ENCODE measurements at regions not wholly inside any gene's neighbourhood (a gene's known extent, or its start where the extent isn't known, plus 50 kb on each side); places are given as distances from the start of the nearest gene placed in this dataset.
"Not testable (repeated sequence)": the region's sequence is repeated elsewhere in the genome, so short reads cannot be mapped to it uniquely, and the experiment has no call there.

GRCh38 chr14:41000350-41000749, 606.3 kb upstream of the LRFN5 start:
- peaks cover 9% of the 10 kb centered on the region for H3K9me3 Mint-ChIP-seq
- H3K4me1 Mint-ChIP-seq (ENCODE audit: low read depth) = no peaks in the 10 kb centered on the region
- H3K36me3 Mint-ChIP-seq (ENCODE audit: low read depth) = no peaks in the 10 kb centered on the region
- no peaks in the 10 kb centered on the region for H3K27me3 Mint-ChIP-seq
- H3K27ac Mint-ChIP-seq = no peak overlapping the region
- no peak overlapping the region for H3K4me3 Mint-ChIP-seq

DNA sequence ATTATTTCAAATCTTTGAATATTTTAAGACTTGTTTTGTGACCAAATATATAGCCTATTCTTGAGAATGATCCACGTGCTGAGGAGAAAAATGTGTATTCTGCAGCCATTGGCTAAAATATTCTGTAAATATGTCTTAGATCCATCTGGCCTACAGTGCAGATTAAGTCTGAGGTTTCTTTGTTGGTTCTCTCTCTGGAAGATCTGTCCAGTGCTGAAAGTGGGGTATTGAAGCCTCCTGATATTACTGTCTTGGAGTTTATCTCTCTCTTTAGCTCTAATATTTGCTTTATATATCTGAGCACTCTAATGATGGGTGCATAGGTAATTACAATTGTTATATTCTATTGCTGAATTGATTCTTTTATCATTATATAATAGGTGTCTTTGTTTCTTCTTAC, 617.4 kb upstream of the LRFN5 start:
- Mint-ChIP-seq H3K27ac (no peak overlapping the region), H3K9me3 (peaks cover 18% of the 10 kb centered on the region), H3K36me3 (ENCODE audit: low read depth) (no peaks in the 10 kb centered on the region), H3K27me3 (no peaks in the 10 kb centered on the region), H3K4me1 (ENCODE audit: low read depth) (no peaks in the 10 kb centered on the region), H3K4me3 (no peak overlapping the region)

GRCh38 chr14:40987481-40987880, 619.2 kb upstream of the LRFN5 start:
- Mint-ChIP-seq H3K27ac (no peak overlapping the region), H3K4me1 (ENCODE audit: low read depth) (no peaks in the 10 kb centered on the region), H3K4me3 (no peak overlapping the region), H3K9me3 (peaks cover 18% of the 10 kb centered on the region), H3K36me3 (ENCODE audit: low read depth) (no peaks in the 10 kb centered on the region), H3K27me3 (no peaks in the 10 kb centered on the region)

DNA sequence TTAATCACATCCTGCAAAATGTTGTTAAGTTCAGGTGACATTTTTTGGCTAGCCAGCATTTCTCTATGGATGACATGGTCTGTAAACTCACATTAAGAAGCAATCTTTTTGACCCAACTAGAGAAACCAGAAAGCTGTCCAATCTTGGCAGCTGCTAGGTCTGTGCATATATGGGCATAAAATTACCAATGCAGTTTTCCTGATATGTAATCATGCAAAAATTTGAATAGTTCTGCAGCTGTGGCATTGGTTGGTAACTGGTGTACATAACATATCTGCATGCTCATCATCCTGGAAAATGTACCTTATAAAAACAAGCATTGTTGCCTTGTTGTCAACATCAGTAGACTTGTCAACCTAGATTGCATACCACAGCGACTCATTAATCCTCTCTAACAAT, 620.0 kb upstream of the LRFN5 start:
- Mint-ChIP-seq H3K27me3 (no peaks in the 10 kb centered on the region), H3K4me3 (no peak overlapping the region), H3K9me3 (peaks cover 11% of the 10 kb centered on the region), H3K36me3 (ENCODE audit: low read depth) (no peaks in the 10 kb centered on the region), H3K4me1 (ENCODE audit: low read depth) (no peaks in the 10 kb centered on the region), H3K27ac (no peak overlapping the region)

GRCh38 chr14:40985584-40985983, 621.1 kb upstream of the LRFN5 start:
- no peaks in the 10 kb centered on the region for H3K36me3 Mint-ChIP-seq (ENCODE audit: low read depth)
- no peak overlapping the region for H3K27ac Mint-ChIP-seq
- peaks cover 11% of the 10 kb centered on the region for H3K9me3 Mint-ChIP-seq
- no peaks in the 10 kb centered on the region for H3K27me3 Mint-ChIP-seq
- H3K4me3 Mint-ChIP-seq = no peak overlapping the region
- H3K4me1 Mint-ChIP-seq (ENCODE audit: low read depth) = no peaks in the 10 kb centered on the region

- Mint-ChIP-seq H3K9me3 (no peaks in the 10 kb centered on the region), H3K27ac (no peak overlapping the region), H3K27me3 (no peaks in the 10 kb centered on the region), H3K4me1 (ENCODE audit: low read depth) (no peaks in the 10 kb centered on the region), H3K4me3 (no peak overlapping the region), H3K36me3 (ENCODE audit: low read depth) (no peaks in the 10 kb centered on the region)
Observed at GRCh38 chr14:40983604-40984003, 623.1 kb upstream of the LRFN5 start.

DNA sequence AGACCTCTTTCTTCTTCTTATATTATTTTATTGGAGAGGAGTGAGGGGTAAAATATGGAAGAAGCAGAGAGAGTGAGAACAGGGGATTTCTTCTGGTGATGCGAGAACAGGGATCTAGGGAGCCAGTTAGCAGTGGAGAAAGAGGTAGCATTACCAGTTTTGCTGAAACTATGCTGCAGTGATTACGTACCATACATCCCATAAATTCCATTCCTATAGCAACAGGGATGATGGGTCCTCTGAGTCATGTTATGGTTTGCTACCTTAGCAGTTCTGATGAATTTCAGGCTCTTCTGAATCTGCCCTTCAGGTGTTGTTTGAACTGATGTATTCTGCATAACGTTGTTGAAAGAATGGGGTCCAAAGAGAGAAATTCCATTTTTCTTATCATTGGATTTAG, 625.4 kb upstream of the LRFN5 start:
- no peaks in the 10 kb centered on the region for H3K36me3 Mint-ChIP-seq (ENCODE audit: low read depth)
- no peaks in the 10 kb centered on the region for H3K27me3 Mint-ChIP-seq
- H3K9me3 Mint-ChIP-seq = no peaks in the 10 kb centered on the region
- no peak overlapping the region for H3K4me3 Mint-ChIP-seq
- H3K27ac Mint-ChIP-seq = no peak overlapping the region
- H3K4me1 Mint-ChIP-seq (ENCODE audit: low read depth) = no peaks in the 10 kb centered on the region

- H3K9me3 Mint-ChIP-seq; H3K27ac Mint-ChIP-seq; H3K4me1 Mint-ChIP-seq (ENCODE audit: low read depth); H3K4me3 Mint-ChIP-seq; H3K36me3 Mint-ChIP-seq (ENCODE audit: low read depth); H3K27me3 Mint-ChIP-seq: not testable (repeated sequence)
Observed at GRCh38 chr14:40960257-40960656, 646.4 kb upstream of the LRFN5 start.

GRCh38 chr14:40955131-40955505, 651.6 kb upstream of the LRFN5 start:
- Mint-ChIP-seq H3K27me3 (no peaks in the 10 kb centered on the region), H3K27ac (no peak overlapping the region), H3K4me1 (ENCODE audit: low read depth) (no peaks in the 10 kb centered on the region), H3K4me3 (no peak overlapping the region), H3K9me3 (peaks cover 12% of the 10 kb centered on the region), H3K36me3 (ENCODE audit: low read depth) (no peaks in the 10 kb centered on the region)

DNA sequence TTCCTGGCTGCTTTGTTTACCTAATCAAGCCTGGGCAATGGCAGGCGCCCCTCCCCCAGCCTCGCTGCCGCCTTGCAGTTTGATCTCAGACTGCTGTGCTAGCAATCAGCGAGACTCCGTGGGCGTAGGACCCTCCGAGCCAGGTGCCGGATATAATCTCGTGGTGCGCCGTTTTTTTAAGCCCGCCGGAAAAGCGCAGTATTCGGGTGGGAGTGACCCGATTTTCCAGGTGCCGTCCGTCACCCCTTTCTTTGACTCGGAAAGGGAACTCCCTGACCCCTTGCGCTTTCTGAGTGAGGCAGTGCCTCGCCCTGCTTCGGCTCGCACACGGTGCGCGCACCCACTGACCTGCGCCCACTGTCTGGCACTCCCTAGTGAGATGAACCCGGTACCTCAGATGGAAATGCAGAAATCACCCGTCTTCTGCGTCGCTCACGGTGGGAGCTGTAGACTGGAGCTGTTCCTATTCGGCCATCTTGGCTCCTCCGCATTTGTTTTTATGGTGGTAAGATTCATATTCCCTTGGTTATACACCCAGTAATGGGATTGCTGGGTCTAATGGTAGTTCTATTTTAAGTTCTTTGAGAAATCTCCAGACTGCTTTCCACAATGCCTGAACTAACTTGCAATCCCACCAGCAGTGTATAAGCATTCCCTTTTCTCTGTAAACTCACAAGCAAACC, 652.1 kb upstream of the LRFN5 start:
- peaks cover 12% of the 10 kb centered on the region for H3K9me3 Mint-ChIP-seq
- not testable (repeated sequence) for H3K27me3 Mint-ChIP-seq; H3K36me3 Mint-ChIP-seq (ENCODE audit: low read depth); H3K27ac Mint-ChIP-seq; H3K4me1 Mint-ChIP-seq (ENCODE audit: low read depth); H3K4me3 Mint-ChIP-seq

DNA sequence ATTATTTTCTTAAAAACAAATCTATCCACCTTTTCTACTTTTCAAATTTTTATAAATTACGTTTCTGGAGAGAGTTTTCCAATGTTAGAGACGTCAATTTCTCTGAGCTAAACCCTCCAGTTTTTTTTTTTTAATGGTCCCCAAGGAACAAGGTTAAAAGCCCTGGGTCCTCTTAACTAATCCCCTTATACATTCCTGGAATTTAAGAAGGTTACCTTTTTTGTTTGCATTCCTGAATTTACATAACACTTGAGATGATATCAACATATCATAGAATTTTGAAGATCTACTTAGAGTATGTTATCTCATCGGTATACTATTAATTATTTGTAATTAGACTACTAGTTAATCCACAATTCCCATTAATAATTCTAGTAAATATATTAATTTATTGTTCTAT, 662.2 kb upstream of the LRFN5 start:
- peaks cover 4% of the 10 kb centered on the region for H3K9me3 Mint-ChIP-seq
- H3K36me3 Mint-ChIP-seq (ENCODE audit: low read depth) = no peaks in the 10 kb centered on the region
- H3K27ac Mint-ChIP-seq = no peak overlapping the region
- no peaks in the 10 kb centered on the region for H3K4me1 Mint-ChIP-seq (ENCODE audit: low read depth)
- H3K27me3 Mint-ChIP-seq = no peaks in the 10 kb centered on the region
- H3K4me3 Mint-ChIP-seq = no peak overlapping the region

- H3K9me3 Mint-ChIP-seq = no peaks in the 10 kb centered on the region
- no peak overlapping the region for H3K27ac Mint-ChIP-seq
- no peaks in the 10 kb centered on the region for H3K27me3 Mint-ChIP-seq
- H3K4me1 Mint-ChIP-seq (ENCODE audit: low read depth) = no peaks in the 10 kb centered on the region
- H3K36me3 Mint-ChIP-seq (ENCODE audit: low read depth) = no peaks in the 10 kb centered on the region
- H3K4me3 Mint-ChIP-seq = no peak overlapping the region
Observed at GRCh38 chr14:40936861-40937260, 669.8 kb upstream of the LRFN5 start.

DNA sequence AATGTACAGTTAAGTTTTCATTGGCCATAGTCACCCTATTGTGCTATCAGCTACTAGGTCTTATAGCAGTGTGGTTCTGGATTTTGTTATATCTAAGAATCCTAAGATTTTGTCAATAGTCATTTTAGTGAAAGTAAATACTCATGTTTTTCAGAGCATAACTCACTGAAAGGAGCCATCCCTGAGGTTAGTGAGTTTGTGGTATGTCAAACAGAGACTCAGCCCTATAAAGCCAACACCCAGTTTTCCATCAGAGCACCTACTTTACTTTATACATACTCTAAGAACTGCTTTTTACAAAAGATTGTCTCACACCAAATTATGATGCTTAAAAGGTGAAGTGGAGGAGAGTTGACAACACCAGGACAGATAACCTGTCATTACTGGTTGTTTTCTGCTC, 686.3 kb upstream of the LRFN5 start:
- no peaks in the 10 kb centered on the region for H3K27me3 Mint-ChIP-seq
- H3K4me3 Mint-ChIP-seq = no peak overlapping the region
- peaks cover 3% of the 10 kb centered on the region for H3K9me3 Mint-ChIP-seq
- no peak overlapping the region for H3K27ac Mint-ChIP-seq
- no peaks in the 10 kb centered on the region for H3K36me3 Mint-ChIP-seq (ENCODE audit: low read depth)
- no peaks in the 10 kb centered on the region for H3K4me1 Mint-ChIP-seq (ENCODE audit: low read depth)

DNA sequence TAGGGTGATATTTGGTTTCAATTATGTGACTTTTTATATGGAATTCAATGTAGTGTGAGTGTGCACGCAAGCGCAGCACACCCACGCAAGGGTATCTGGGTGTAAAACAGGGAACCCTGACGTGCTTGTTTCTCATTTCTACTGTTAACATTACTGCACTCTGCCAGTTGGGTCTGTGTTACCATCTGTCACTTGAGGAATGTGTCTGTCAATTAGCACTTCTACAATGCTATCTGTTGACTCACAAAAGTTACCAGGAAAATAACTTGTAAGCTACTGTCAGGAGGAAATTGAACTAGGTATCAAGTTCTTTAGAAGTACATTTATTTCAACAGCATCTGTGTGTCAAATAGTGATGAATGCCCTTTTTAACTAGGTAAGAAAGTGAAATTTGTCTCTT, 695.5 kb upstream of the LRFN5 start:
- Mint-ChIP-seq H3K9me3 (peaks cover 3% of the 10 kb centered on the region), H3K4me1 (ENCODE audit: low read depth) (no peaks in the 10 kb centered on the region), H3K27me3 (no peaks in the 10 kb centered on the region), H3K27ac (no peak overlapping the region), H3K36me3 (ENCODE audit: low read depth) (no peaks in the 10 kb centered on the region), H3K4me3 (no peak overlapping the region)

DNA sequence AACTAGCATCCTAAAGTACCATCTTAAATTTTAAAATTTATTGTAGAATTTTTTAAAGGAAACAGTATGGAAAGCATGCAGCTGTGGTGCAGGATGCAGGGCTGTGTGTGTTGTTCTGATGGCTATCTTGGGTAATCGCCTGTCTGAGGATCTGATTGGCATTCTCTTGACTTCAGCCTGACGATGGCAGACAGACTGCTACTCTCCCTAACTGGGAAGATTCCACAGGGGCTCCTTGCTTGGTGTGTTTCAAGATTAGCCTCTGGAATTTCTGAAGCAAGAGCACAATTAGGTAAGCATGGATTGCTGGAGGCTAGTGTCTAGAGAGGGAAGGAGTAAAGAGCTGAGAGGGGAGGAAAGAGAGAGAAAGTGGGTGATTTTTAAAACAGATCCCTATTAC, 696.8 kb upstream of the LRFN5 start:
- H3K4me3 Mint-ChIP-seq = no peak overlapping the region
- H3K27me3 Mint-ChIP-seq = no peaks in the 10 kb centered on the region
- no peaks in the 10 kb centered on the region for H3K4me1 Mint-ChIP-seq (ENCODE audit: low read depth)
- peaks cover 3% of the 10 kb centered on the region for H3K9me3 Mint-ChIP-seq
- no peak overlapping the region for H3K27ac Mint-ChIP-seq
- H3K36me3 Mint-ChIP-seq (ENCODE audit: low read depth) = no peaks in the 10 kb centered on the region

DNA sequence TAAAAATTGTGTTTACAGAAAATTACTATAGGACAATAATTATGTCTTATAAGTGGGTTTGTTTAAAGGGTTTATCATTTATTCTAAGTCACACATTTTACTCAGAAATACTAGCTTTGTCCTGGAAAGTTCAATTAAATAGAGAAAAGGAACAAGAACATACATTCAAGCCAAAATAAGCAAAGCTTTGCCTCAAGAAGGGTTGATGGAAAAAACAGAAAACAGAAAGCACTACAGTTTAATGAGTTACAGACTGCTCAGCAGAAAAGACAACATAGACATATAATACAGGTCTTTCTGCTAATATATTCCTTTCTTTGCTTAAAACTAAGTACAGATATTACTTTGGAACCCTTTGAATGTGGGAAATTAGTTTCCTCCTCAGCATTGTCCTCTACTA, 703.0 kb upstream of the LRFN5 start:
- no peaks in the 10 kb centered on the region for H3K27me3 Mint-ChIP-seq
- H3K27ac Mint-ChIP-seq = no peak overlapping the region
- peaks cover 5% of the 10 kb centered on the region for H3K9me3 Mint-ChIP-seq
- no peaks in the 10 kb centered on the region for H3K36me3 Mint-ChIP-seq (ENCODE audit: low read depth)
- H3K4me1 Mint-ChIP-seq (ENCODE audit: low read depth) = no peaks in the 10 kb centered on the region
- H3K4me3 Mint-ChIP-seq = no peak overlapping the region
